OCI-LY3 (cell line): ENCODE measurements at regions not wholly inside any gene's neighbourhood (a gene's known extent, or its start where the extent isn't known, plus 50 kb on each side); places are given as distances from the start of the nearest gene placed in this dataset.

Source experiments
- H2AFZ ChIP-seq: fragments of 200-600, 300-600 bp; shearing (Covaris generic); 2 replicates; pipeline ENCODE4 v1.6.0; 2014; ENCODE audit warnings: antibody characterized with exemption, low read depth, low read length
- H3K27ac ChIP-seq: fragments of 200-600, 300-600 bp; sonication (generic); 2 replicates; pipeline ENCODE4 v1.5.1; 2014; ENCODE audit warnings: mild to moderate bottlenecking, low read length, moderate library complexity, mixed read lengths
- H3K27me3 ChIP-seq: fragments of 200-600, 300-600 bp; sonication (generic); 2 replicates; pipeline ENCODE4 v1.6.1; 2014; ENCODE audit warnings: low read depth, low read length, mixed read lengths
- H3K36me3 ChIP-seq: fragments of 200-600, 300-600 bp; sonication (generic); replicated peaks from 2 replicates; pipeline ENCODE3; 2014; ENCODE audit warnings: low read depth, low read length, mixed read lengths
- H3K4me1 ChIP-seq: fragments of 300-600, 200-600 bp; sonication (generic); 2 replicates; pipeline ENCODE4 v1.6.1; 2014; ENCODE audit warnings: low read length, mixed read lengths
- H3K4me2 ChIP-seq: fragments of 200-600, 300-600 bp; sonication (generic); 2 replicates; pipeline ENCODE4 v1.6.1; 2014; ENCODE audit warnings: low read length, mixed read lengths
- H3K4me3 ChIP-seq: fragments of 300-600, 200-600 bp; sonication (generic); 2 replicates; pipeline ENCODE4 v1.5.1; 2014; ENCODE audit warnings: antibody characterized with exemption, mild to moderate bottlenecking, low read length, moderate library complexity
- H3K79me2 ChIP-seq: fragments of 300-600, 200-600 bp; shearing (Covaris generic); 2 replicates; pipeline ENCODE4 v1.6.1; 2014; ENCODE audit warnings: mild to moderate bottlenecking, low read length, mixed read lengths
- H3K9ac ChIP-seq: fragments of 300-600, 200-600 bp; shearing (Covaris generic); 2 replicates; pipeline ENCODE4 v1.6.0; 2014; ENCODE audit warnings: mild to moderate bottlenecking, low read length, moderate library complexity
- H3K9me3 ChIP-seq: fragments of 200-600, 300-600 bp; shearing (Covaris generic); 2 replicates; pipeline ENCODE4 v1.6.1; 2014; ENCODE audit warnings: low read length, mixed read lengths; ENCODE audit not compliant: insufficient read depth
- H4K20me1 ChIP-seq: fragments of 200-600, 300-600 bp; sonication (generic); 2 replicates; pipeline ENCODE4 v1.6.1; 2016; ENCODE audit warnings: low read length, mixed read lengths; ENCODE audit not compliant: insufficient read depth
- EZH2phosphoT487 ChIP-seq: fragments of 200-600 bp; shearing (Covaris generic); IDR thresholded peaks from 2 replicates; pipeline ENCODE4 v1.6.1; 2018; ENCODE audit warnings: antibody characterized with exemption, mixed run types, low read depth
- TF ChIP-seq, protein P1 (sequence below): fragments of 200-600, 300-600 bp; sonication (generic); IDR thresholded peaks from 2 replicates; pipeline ENCODE4 v1.5.1; 2014; ENCODE audit warnings: antibody characterized with exemption, low read length, low read depth

GRCh38 chr3:194972641-194973040, 287.0 kb downstream of the FAM43A start:
- peaks cover 8% of the 10 kb centered on the region; the same call in 1 of the 2 replicates for H3K9me3 ChIP-seq
- no peak overlapping the region for H2AFZ ChIP-seq
- no peak overlapping the region for H3K4me3 ChIP-seq
- H3K27me3 ChIP-seq: peaks cover 50% of the 10 kb centered on the region
- no peak overlapping the region for H3K27ac ChIP-seq
- peaks cover 6% of the 10 kb centered on the region for H3K4me1 ChIP-seq
- TF ChIP-seq, protein P1, sequence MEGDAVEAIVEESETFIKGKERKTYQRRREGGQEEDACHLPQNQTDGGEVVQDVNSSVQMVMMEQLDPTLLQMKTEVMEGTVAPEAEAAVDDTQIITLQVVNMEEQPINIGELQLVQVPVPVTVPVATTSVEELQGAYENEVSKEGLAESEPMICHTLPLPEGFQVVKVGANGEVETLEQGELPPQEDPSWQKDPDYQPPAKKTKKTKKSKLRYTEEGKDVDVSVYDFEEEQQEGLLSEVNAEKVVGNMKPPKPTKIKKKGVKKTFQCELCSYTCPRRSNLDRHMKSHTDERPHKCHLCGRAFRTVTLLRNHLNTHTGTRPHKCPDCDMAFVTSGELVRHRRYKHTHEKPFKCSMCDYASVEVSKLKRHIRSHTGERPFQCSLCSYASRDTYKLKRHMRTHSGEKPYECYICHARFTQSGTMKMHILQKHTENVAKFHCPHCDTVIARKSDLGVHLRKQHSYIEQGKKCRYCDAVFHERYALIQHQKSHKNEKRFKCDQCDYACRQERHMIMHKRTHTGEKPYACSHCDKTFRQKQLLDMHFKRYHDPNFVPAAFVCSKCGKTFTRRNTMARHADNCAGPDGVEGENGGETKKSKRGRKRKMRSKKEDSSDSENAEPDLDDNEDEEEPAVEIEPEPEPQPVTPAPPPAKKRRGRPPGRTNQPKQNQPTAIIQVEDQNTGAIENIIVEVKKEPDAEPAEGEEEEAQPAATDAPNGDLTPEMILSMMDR: no peak
- no peak for TF ChIP-seq EZH2phosphoT487
- no peak overlapping the region for H3K4me2 ChIP-seq
- no peaks in the 10 kb centered on the region for H3K36me3 ChIP-seq
- no peaks in the 10 kb centered on the region for H4K20me1 ChIP-seq
- no peaks in the 10 kb centered on the region for H3K79me2 ChIP-seq
- no peak overlapping the region for H3K9ac ChIP-seq

DNA sequence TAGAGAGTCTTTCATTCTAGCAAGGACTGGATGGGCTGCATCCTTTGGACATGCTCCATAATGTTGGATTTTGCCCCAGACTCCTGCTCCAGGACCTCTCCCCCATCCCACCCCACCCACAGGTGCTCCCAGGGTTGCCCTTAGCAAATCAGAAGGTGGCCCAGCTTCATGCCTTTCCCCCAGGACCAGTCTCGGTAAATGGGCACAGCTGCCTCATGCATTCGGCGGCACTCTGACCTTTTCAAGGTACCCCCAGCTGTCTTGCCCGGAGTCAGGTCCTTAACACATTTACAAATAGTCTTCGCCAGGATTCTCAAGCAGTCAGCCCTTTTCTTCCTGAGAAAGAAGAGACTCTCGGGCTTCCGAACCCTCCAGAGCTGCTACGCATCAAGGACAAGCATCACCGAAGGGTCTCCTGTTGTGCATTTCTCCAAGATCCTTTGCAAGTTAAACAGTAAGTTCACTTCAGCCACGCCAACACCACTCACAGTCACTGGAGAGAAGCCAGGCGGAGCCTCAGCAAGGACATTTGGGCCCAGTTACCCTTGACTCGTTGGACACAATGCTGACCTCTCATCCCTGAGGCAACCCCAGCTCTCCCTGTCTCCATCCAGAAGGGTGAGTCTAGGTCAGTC, 287.8 kb downstream of the FAM43A start:
- no peak overlapping the region for H3K27ac ChIP-seq
- peaks cover 6% of the 10 kb centered on the region for H3K4me1 ChIP-seq
- H3K79me2 ChIP-seq: no peaks in the 10 kb centered on the region
- H3K9ac ChIP-seq: no peak overlapping the region
- H3K4me2 ChIP-seq: no peak overlapping the region
- H3K36me3 ChIP-seq: no peaks in the 10 kb centered on the region
- no peaks in the 10 kb centered on the region for H4K20me1 ChIP-seq
- no peak overlapping the region for H2AFZ ChIP-seq
- no peak overlapping the region for H3K4me3 ChIP-seq
- H3K27me3 ChIP-seq: peaks cover 42% of the 10 kb centered on the region
- TF ChIP-seq EZH2phosphoT487: no peak
- TF ChIP-seq, protein P1: no peak
- H3K9me3 ChIP-seq: peaks cover 8% of the 10 kb centered on the region; the same call in 1 of the 2 replicates

DNA sequence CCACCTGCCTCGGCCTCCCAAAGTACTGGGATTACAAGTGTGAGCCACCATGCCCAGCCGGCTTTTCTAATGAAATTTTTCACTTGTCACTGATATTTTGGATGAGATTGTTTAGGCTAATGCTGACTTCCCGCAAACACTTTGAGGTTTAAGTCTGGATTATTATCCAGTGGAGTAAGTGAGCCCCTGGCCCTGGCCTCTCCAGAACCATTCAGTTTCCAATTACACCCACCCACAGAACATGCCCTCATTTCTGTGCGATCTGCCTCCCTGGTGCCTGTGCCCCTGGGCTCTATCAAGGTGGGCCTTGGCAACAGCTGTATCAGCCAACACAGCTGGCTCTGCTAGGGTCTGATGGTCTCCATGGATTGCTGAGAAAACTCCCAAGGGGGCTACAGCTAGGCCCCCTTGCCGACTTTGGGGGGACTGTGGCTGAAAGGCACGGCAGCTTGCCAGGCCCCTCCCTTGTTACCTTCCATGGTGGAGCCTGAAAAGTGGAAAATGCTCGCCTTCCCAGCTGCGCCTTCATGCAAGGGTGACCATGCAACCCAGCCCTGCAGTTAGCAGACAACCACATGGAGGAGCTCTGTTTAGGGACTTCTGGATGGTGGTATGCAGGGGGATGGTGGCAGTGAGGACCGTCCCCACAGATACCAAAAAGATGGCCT, 288.9 kb downstream of the FAM43A start:
- Histone ChIP-seq H3K4me1 (peaks cover 6% of the 10 kb centered on the region), H3K27me3 (peaks cover 39% of the 10 kb centered on the region), H3K27ac (no peak overlapping the region), H3K9me3 (peaks cover 8% of the 10 kb centered on the region; the same call in 1 of the 2 replicates), H3K36me3 (no peaks in the 10 kb centered on the region), H4K20me1 (no peaks in the 10 kb centered on the region), H2AFZ (no peak overlapping the region), H3K79me2 (no peaks in the 10 kb centered on the region), H3K4me2 (no peak overlapping the region), H3K4me3 (no peak overlapping the region), H3K9ac (no peak overlapping the region)
- TF ChIP-seq, protein P1: no peak
- no peak for TF ChIP-seq EZH2phosphoT487

DNA sequence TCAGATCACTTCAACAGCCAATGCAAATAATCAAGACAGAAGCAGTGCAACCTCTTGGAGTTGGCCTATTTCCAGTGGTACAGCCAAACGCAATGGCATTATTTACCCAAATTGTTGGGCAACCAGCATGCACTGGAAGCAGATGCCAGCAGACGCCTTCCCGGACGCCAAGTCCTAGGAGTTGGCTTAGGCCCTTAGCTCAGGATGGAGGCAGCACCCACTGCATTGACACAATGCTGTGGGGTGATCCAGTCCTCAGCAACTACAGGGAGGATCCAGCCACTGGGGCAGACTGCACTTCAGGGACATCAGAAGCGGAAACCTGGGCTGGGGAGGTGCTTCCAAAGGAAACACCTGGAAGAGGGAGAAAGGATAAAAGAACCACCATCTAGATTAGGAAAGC, 290.4 kb downstream of the FAM43A start:
- Histone ChIP-seq H3K9me3 (no peaks in the 10 kb centered on the region), H3K9ac (no peak overlapping the region), H3K4me3 (no peak overlapping the region), H3K27ac (no peak overlapping the region), H3K4me1 (peaks cover 6% of the 10 kb centered on the region), H3K36me3 (no peaks in the 10 kb centered on the region), H3K79me2 (no peaks in the 10 kb centered on the region), H3K4me2 (no peak overlapping the region), H4K20me1 (no peaks in the 10 kb centered on the region), H2AFZ (no peak overlapping the region), H3K27me3 (peaks cover 46% of the 10 kb centered on the region)
- TF ChIP-seq EZH2phosphoT487: no peak
- TF ChIP-seq, protein P1: no peak
